ENCODE measurements at regions not wholly inside any gene's neighbourhood (a gene's known extent, or its start where the extent isn't known, plus 50 kb on each side); places are given as distances from the start of the nearest gene placed in this dataset.
A peak's percentile ranks its signal among the peaks of the same experiment; 100 is the strongest.

DNA sequence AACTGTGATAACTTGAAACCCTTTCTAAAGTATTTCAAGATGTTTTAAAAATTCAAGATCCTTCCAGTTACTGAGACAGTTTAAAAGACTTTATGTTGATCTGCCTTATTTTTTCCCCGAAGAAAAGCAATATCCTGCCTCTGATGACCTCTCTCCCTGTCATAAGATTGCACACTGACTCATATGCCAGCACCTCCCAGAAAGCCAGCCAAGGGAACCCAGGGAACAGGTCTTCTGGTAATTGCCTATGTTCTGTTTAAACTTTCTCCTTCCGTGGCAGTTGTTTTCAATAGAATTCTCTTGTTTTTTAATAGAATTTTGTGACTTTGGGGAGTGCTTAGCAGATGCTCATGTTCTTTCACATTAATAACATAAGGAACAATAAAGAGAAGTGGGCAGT lies 300.2 kb upstream of the PRKD1 start:
- H3K27ac Mint-ChIP-seq, result peak overlapping the region; percentile 51
- TF ChIP-seq, protein P1, sequence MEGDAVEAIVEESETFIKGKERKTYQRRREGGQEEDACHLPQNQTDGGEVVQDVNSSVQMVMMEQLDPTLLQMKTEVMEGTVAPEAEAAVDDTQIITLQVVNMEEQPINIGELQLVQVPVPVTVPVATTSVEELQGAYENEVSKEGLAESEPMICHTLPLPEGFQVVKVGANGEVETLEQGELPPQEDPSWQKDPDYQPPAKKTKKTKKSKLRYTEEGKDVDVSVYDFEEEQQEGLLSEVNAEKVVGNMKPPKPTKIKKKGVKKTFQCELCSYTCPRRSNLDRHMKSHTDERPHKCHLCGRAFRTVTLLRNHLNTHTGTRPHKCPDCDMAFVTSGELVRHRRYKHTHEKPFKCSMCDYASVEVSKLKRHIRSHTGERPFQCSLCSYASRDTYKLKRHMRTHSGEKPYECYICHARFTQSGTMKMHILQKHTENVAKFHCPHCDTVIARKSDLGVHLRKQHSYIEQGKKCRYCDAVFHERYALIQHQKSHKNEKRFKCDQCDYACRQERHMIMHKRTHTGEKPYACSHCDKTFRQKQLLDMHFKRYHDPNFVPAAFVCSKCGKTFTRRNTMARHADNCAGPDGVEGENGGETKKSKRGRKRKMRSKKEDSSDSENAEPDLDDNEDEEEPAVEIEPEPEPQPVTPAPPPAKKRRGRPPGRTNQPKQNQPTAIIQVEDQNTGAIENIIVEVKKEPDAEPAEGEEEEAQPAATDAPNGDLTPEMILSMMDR (IDR thresholded peaks at IDR 0.05), result no peak
- H3K36me3 Mint-ChIP-seq (ENCODE audit: low read depth), result no peaks in the 10 kb centered on the region
- peak; percentile 51 for DNase-seq
- no peaks in the 10 kb centered on the region for H3K27me3 Mint-ChIP-seq (ENCODE audit: insufficient read depth)
- H3K4me1 Mint-ChIP-seq (ENCODE audit: low read depth), result peaks cover 45% of the 10 kb centered on the region
- H3K4me3 Mint-ChIP-seq, result peak overlapping the region; percentile 48
- H3K9me3 Mint-ChIP-seq, result no peaks in the 10 kb centered on the region

GRCh38 chr14:30230719-30231118 lies 303.1 kb upstream of the PRKD1 start:
- no peak for DNase-seq
- peaks cover 35% of the 10 kb centered on the region for H3K4me1 Mint-ChIP-seq (ENCODE audit: low read depth)
- no peak overlapping the region for H3K27ac Mint-ChIP-seq
- no peaks in the 10 kb centered on the region for H3K36me3 Mint-ChIP-seq (ENCODE audit: low read depth)
- no peaks in the 10 kb centered on the region for H3K9me3 Mint-ChIP-seq
- TF ChIP-seq, protein P1 (IDR thresholded peaks at IDR 0.05), result no peak
- no peaks in the 10 kb centered on the region for H3K27me3 Mint-ChIP-seq (ENCODE audit: insufficient read depth)
- H3K4me3 Mint-ChIP-seq, result no peak overlapping the region

- DNase-seq, result no peak
- Mint-ChIP-seq H3K36me3 (ENCODE audit: low read depth) (no peaks in the 10 kb centered on the region), H3K9me3 (no peaks in the 10 kb centered on the region), H3K27me3 (ENCODE audit: insufficient read depth) (no peaks in the 10 kb centered on the region), H3K27ac (no peak overlapping the region), H3K4me1 (ENCODE audit: low read depth) (peaks cover 19% of the 10 kb centered on the region), H3K4me3 (no peak overlapping the region)
- TF ChIP-seq, protein P1 (IDR thresholded peaks at IDR 0.05), result no peak
Measured at GRCh38 chr14:30234966-30235365, 307.3 kb upstream of the PRKD1 start.

GRCh38 chr14:30235485-30235884 lies 307.8 kb upstream of the PRKD1 start:
- no peak for DNase-seq
- Mint-ChIP-seq H3K4me3 (no peak overlapping the region), H3K27ac (no peak overlapping the region), H3K9me3 (no peaks in the 10 kb centered on the region), H3K27me3 (ENCODE audit: insufficient read depth) (no peaks in the 10 kb centered on the region; the same call in 1 of the 2 replicates), H3K36me3 (ENCODE audit: low read depth) (no peaks in the 10 kb centered on the region), H3K4me1 (ENCODE audit: low read depth) (peaks cover 24% of the 10 kb centered on the region)
- TF ChIP-seq, protein P1 (IDR thresholded peaks at IDR 0.05), result no peak

DNA sequence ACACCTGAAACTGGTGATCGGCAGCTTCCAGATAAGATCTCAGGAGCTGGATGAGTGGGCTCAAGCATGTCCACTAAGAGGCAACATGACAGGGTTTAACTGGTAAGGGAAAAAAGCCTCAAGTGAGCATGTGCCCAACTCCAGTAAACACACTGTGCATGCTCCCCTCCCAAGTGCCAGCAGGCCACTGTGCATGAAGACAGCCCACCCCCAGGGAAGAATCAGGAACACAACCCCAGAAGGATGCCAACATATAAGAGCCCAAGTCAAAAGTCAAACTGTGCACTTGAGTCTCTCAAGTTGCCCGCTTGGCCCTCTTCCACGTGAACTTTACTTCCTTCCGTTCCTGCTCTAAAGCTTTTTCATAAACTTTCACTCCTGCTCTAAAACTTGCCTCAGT lies 311.3 kb upstream of the PRKD1 start:
- H3K27me3 Mint-ChIP-seq (ENCODE audit: insufficient read depth), result no peaks in the 10 kb centered on the region; the same call in 1 of the 2 replicates
- no peak overlapping the region for H3K4me3 Mint-ChIP-seq
- no peak overlapping the region for H3K27ac Mint-ChIP-seq
- DNase-seq, result no peak
- no peaks in the 10 kb centered on the region for H3K36me3 Mint-ChIP-seq (ENCODE audit: low read depth)
- peaks cover 42% of the 10 kb centered on the region for H3K4me1 Mint-ChIP-seq (ENCODE audit: low read depth)
- TF ChIP-seq, protein P1 (IDR thresholded peaks at IDR 0.05), result no peak
- H3K9me3 Mint-ChIP-seq, result no peaks in the 10 kb centered on the region

DNA sequence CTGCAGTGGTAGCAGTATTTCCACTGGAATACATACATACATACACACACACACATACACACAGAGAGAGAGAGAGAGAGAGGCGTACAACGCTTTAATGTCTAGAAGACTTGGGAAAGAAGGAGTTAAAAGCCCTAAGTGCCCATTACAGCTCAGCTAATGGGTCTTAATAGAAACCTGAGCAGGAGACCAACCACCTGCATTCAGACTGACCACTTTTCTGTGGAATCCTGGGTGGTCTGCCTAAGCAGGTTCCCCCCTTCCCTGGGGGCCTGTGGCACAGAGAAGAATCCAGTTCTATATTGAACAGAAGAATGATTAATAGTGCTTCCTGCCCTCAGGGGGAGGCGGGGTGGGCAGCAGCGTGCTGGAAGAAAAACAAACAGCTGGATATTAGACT lies 312.4 kb upstream of the PRKD1 start:
- H3K4me3 Mint-ChIP-seq, result no peak overlapping the region
- H3K4me1 Mint-ChIP-seq (ENCODE audit: low read depth), result peaks cover 51% of the 10 kb centered on the region
- no peaks in the 10 kb centered on the region; the same call in 1 of the 2 replicates for H3K27me3 Mint-ChIP-seq (ENCODE audit: insufficient read depth)
- no peaks in the 10 kb centered on the region for H3K9me3 Mint-ChIP-seq
- no peak for DNase-seq
- no peak overlapping the region for H3K27ac Mint-ChIP-seq
- no peaks in the 10 kb centered on the region for H3K36me3 Mint-ChIP-seq (ENCODE audit: low read depth)
- TF ChIP-seq, protein P1 (IDR thresholded peaks at IDR 0.05), result no peak

Measured in HFFc6 (cell line).